Skeletal muscle satellite cell (primary cell): ENCODE measurements at regions not wholly inside any gene's neighbourhood (a gene's known extent, or its start where the extent isn't known, plus 50 kb on each side); places are given as distances from the start of the nearest gene placed in this dataset.
"Not testable (repeated sequence)": the region's sequence is repeated elsewhere in the genome, so short reads cannot be mapped to it uniquely, and the experiment has no call there.

Source experiments
- H3K27me3 ChIP-seq: 2 replicates; pipeline ENCODE4 v1.7.0; 2013; ENCODE audit warnings: low read length; ENCODE audit not compliant: control insufficient read depth, insufficient read depth
- H3K36me3 ChIP-seq: 2 replicates; pipeline ENCODE4 v1.7.0; 2013; ENCODE audit warnings: mild to moderate bottlenecking, control low read depth, low read length; ENCODE audit not compliant: insufficient read depth
- H3K4me1 ChIP-seq: 2 replicates; pipeline ENCODE4 v1.7.0; 2013; ENCODE audit warnings: low read length; ENCODE audit not compliant: control insufficient read depth, insufficient read depth
- H3K4me2 ChIP-seq: 2 replicates; pipeline ENCODE4 v1.7.0; 2013; ENCODE audit warnings: mild to moderate bottlenecking, low read length
- H3K4me3 ChIP-seq: 2 replicates; pipeline ENCODE4 v1.7.0; 2013; ENCODE audit warnings: low read length
- H3K9ac ChIP-seq: 2 replicates; pipeline ENCODE4 v1.7.0; 2013; ENCODE audit warnings: mild to moderate bottlenecking, low read depth, low read length, moderate library complexity
- H3K9me3 ChIP-seq: replicated peaks from 2 replicates; pipeline ENCODE4 v1.7.0; 2013; ENCODE audit warnings: mild to moderate bottlenecking, control low read depth, low read length

DNA sequence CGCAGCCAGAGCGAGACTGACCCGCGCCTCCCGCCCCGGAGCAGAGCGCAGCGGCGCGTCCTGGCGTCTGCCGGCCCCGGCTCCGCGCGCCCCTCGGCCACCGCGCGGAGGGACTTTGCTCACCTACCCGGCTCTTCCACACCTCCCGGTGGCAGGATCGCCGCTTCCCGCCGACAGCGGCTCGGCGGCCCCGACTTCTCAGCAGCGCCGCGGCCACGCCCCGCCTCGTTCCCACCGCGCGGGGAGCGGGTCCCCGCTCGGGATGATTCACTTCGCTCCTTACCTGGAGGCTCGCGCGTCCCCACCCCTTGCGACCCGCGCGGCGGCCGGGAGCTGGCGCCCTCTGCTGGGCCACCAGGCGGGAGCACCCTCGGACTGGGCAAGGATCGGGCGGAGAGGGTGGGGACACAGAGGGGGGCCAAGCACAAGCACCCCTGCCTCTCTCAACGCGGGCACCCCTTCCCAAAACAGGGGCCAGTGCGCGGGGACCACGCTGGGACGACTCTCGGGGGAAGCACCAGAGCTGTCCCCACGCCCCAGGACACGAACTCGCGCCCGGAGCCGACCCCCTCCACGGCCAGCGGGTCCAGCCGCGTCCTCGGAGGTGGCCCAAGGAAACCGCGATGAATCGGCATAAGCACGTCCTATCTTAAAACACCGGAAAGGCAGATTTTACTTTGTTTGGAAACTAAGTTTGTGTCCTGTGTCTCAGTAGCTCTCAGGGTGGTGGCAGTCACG, 101.0 kb upstream of the SVIL start:
- Histone ChIP-seq H3K9ac (peak overlapping the region; percentile 84), H3K4me3 (peak overlapping the region; percentile 94), H3K9me3 (no peaks in the 10 kb centered on the region), H3K36me3 (no peaks in the 10 kb centered on the region), H3K4me2 (peak overlapping the region; percentile 87), H3K27me3 (peaks cover 20% of the 10 kb centered on the region), H3K4me1 (peaks cover 15% of the 10 kb centered on the region)

DNA sequence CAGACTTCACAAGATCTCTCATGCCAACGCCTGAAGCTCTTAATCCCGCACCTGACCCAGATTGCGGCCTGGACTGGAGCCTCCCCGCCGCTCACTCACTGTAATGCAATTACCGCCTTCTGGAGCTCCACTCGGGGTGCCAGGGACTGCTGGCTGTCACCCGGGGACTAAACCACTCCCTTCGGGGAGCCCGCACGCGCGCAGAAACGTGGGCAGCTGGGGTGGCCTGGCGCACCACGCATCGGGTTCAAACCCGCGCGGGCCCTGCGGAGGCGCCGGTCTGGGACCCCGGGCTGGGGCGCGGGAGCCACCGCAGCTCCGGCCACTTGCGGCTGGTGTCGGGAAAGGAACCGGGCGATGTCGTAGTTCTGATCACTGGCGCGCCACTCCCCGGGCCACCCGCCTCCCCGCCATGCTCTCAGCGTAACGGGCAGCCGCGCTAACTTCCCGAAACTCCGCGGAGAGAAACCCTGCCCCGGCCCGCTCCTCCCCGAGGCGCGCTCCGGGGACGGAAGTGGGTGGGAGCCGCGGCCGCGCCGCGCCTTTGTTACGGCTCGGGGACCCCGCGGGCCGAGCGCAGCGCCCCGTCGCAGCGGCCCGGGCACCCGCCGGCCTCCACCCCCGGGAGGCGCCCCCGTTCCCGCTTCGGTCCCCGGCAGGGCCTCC, 100.3 kb upstream of the SVIL start:
- Histone ChIP-seq H3K27me3 (peaks cover 15% of the 10 kb centered on the region), H3K36me3 (no peaks in the 10 kb centered on the region), H3K9ac (peak overlapping the region; percentile 84), H3K4me1 (peaks cover 15% of the 10 kb centered on the region), H3K4me2 (peak overlapping the region; percentile 87), H3K9me3 (no peaks in the 10 kb centered on the region), H3K4me3 (peak overlapping the region; percentile 94)

DNA sequence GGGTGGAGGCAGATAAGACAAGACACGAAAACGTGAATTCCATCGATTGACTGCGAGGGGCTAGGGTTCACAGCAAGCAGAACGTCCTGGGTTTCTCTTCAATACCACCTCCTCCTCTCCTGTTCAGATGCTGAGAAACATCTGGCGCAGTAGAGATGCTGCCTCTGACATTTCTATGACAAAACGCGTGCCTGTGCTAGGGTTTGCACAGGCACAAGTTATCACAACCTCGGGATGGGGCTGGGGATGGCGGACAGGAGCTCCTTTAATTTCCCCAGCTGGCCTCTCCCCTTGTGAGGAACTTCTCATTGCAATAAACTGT, 99.8 kb upstream of the SVIL start:
- Histone ChIP-seq H3K36me3 (no peaks in the 10 kb centered on the region), H3K9ac (peak overlapping the region; percentile 84), H3K27me3 (peaks cover 14% of the 10 kb centered on the region), H3K4me3 (peak overlapping the region; percentile 94), H3K9me3 (no peaks in the 10 kb centered on the region), H3K4me1 (peaks cover 15% of the 10 kb centered on the region), H3K4me2 (peak overlapping the region; percentile 87)

DNA sequence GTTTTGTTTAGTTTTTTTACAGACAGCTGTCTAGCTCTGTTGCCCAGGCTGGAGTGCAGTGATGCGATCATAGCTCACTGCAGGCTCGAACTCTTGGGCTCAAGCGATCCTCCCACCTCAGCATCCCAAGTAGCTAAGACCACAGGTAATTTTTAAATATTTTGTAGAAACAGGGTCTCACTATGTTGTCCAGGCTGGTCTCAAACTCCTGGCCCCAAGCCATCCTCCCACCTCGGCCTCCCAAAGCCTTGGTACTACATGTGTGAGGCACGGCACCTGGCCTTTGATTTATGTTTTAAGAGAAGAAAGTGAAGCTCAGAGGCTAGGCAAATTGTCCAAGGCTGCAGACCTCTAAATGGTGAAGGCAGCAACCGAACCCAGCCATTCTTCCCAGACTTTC, 98.6 kb upstream of the SVIL start:
- Histone ChIP-seq H3K4me1 (peaks cover 15% of the 10 kb centered on the region), H3K9ac (no peak overlapping the region), H3K4me3 (no peak overlapping the region), H3K27me3 (peaks cover 6% of the 10 kb centered on the region), H3K36me3 (no peaks in the 10 kb centered on the region), H3K4me2 (no peak overlapping the region), H3K9me3 (no peaks in the 10 kb centered on the region)

DNA sequence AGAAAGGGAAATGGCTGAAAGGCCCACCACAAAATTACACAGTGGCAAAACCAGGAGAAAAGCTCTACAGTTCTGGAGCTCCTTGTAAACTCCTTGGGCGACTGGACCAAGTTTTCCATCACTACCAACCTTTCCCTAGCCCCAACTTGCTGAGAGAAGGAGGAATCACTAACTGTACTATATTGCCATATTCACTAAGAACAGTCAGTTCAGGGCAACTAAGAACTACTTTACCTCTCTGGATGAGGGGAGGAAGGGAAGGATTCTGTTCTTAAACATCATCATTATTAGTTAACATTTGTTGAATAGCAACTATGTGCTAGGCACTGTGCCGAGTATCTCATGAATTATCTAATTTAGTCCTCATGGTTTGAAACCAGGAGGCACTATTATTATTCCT, 98.1 kb upstream of the SVIL start:
- H3K4me3 ChIP-seq, result no peak overlapping the region
- H3K9ac ChIP-seq, result no peak overlapping the region
- no peaks in the 10 kb centered on the region for H3K9me3 ChIP-seq
- peaks cover 15% of the 10 kb centered on the region for H3K4me1 ChIP-seq
- no peaks in the 10 kb centered on the region for H3K36me3 ChIP-seq
- H3K27me3 ChIP-seq, result peaks cover 6% of the 10 kb centered on the region
- no peak overlapping the region for H3K4me2 ChIP-seq

DNA sequence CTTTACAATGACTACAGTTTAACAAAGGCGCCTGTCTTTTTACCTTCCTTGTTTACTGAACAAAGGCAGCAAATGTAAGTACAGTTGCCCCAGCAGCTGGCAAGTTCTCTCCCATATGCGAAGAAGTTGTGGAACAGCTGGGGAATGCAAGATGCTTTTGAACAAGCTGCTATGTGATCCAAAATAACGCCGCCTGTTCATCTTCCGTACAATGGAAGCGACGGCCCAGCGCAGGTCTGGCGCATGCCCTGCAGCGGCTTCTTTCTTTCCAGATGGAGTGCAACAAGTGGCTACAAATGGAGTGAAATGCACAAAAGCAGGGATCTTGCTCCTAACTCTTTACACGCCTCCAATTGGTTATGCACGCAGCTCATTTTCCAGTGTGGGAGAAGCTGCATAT, 97.0 kb upstream of the SVIL start:
- no peak overlapping the region for H3K4me3 ChIP-seq

DNA sequence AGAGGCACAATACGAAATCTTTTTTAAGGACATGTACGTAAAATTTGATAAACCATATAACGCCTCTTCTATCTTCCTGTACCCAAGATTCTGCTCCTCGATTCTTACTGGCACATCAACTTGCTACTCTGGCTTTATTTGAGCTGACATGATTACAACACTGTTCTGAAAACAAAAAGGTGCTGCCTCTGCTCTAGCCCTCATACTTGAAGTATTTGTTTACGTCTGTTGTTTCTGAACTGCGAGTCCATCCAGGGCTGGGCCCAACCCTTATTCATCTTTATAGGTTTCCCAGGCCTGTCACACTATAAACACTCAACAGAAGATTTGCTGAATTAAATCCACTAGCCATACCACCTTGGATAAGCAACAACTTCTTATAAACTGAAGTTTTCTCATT, 96.2 kb upstream of the SVIL start:
- no peak overlapping the region for H3K4me3 ChIP-seq
- no peak overlapping the region for H3K4me2 ChIP-seq
- peaks cover 9% of the 10 kb centered on the region for H3K4me1 ChIP-seq
- H3K9ac ChIP-seq, result no peak overlapping the region
- H3K27me3 ChIP-seq, result no peaks in the 10 kb centered on the region
- H3K9me3 ChIP-seq, result no peaks in the 10 kb centered on the region
- H3K36me3 ChIP-seq, result no peaks in the 10 kb centered on the region

More for the DNA sequence above, 97.0 kb upstream of the SVIL start:
- no peak overlapping the region for H3K4me2 ChIP-seq
- H3K9ac ChIP-seq, result no peak overlapping the region
- no peaks in the 10 kb centered on the region for H3K36me3 ChIP-seq
- H3K27me3 ChIP-seq, result no peaks in the 10 kb centered on the region
- H3K9me3 ChIP-seq, result no peaks in the 10 kb centered on the region
- peaks cover 15% of the 10 kb centered on the region for H3K4me1 ChIP-seq

DNA sequence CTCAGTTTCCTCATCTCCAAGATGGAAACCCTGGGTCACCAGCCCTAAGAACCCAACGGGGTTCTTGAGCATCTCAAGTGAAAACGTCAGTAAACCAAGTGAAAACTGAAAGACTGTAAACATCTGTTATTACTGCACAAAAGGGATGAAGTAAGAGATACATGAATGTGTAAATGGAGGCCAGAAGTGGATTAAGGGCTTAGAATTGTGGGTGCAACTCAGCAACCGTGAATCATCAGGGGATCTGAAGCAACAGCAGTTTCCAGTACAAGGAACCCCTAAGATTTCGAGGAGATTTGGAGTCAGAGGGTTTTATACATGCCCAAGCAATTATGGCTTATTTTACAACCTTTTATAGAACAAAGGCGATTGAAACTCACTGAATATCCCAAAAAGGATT, 95.7 kb upstream of the SVIL start:
- H3K9ac ChIP-seq, result no peak overlapping the region
- no peak overlapping the region for H3K4me3 ChIP-seq
- H3K9me3 ChIP-seq, result no peaks in the 10 kb centered on the region
- no peak overlapping the region for H3K4me2 ChIP-seq
- H3K36me3 ChIP-seq, result no peaks in the 10 kb centered on the region
- peaks cover 8% of the 10 kb centered on the region for H3K4me1 ChIP-seq
- no peaks in the 10 kb centered on the region for H3K27me3 ChIP-seq

DNA sequence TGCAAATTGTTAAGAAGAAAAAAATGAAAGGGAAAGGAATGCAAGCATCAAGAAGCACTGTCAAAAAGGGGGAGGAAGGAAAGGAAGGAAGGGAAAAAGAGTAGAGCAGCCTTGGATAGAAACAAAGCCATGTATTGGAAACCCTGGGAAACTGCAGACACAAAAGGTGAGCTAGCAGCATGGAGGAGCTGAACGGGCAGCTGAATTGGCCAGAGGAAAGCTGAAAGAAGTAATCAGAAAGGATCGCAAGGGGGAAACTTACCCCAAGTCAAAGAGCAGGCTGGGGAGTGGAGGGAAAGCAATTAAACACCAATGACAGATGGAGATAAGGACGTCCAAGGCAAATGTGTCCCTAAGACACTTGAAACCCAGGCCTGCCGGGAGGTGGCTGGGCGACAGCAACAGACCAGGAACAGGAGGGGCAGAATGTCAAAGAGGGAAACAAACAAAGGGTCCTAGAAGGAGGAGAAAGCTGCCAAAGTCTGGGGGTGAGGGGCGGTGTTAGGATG, 93.8 kb upstream of the SVIL start:
- H3K27me3 ChIP-seq, result no peaks in the 10 kb centered on the region
- no peak overlapping the region for H3K9ac ChIP-seq
- no peaks in the 10 kb centered on the region for H3K4me1 ChIP-seq
- H3K4me2 ChIP-seq, result no peak overlapping the region
- no peaks in the 10 kb centered on the region for H3K9me3 ChIP-seq
- H3K4me3 ChIP-seq, result no peak overlapping the region
- no peaks in the 10 kb centered on the region for H3K36me3 ChIP-seq

DNA sequence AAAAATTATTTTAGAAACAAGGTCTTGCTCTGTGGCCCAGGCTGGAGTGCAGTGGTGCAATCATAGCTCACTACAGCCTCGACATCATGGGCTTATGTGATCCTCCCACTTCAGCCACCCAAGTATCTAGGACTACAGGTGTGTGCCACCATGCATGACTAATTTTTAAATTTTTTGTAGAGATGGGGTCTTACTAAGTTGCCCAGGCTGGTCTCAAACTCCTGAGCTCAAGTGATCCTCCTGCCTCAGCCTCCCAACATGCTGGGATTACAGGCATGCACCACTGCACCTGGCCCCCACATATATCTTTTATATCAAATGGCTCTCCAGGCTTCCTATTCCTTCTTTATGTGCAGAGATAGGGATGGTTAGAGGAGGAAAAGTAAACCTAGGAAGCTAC, 91.2 kb upstream of the SVIL start:
- not testable (repeated sequence) for H3K27me3 ChIP-seq, H3K4me3 ChIP-seq, H3K9ac ChIP-seq, H3K9me3 ChIP-seq, H3K36me3 ChIP-seq, H3K4me2 ChIP-seq, H3K4me1 ChIP-seq

DNA sequence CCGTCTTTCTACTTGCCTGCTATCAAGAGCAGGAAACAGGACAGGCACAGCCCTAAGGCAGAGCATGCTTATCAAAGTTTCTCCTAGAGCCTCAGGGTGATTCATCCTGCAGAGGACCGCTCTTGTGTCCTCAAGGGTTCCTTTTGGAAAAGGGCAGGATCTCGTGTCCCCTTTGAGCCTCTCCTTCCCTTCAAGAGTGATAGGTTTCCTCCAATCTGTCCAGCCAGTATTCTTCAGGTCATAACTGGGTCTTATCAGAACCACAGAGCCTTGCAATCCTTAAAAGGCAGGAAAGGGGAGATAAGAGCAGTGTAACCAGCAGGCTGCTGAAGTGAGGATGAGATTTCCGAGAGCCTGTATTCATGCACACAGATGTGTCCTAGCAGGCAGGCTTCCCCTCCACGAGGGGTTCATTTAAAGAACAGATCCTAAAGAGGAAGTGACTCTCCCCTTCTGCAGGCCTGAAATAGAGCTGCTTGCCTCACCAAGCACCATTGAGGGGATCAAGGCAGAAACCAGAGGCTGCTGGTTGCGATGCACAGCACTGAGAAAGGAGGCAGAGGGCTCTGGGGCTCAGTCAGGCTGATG, 90.5 kb upstream of the SVIL start:
- Histone ChIP-seq H3K36me3 (no peaks in the 10 kb centered on the region), H3K4me1 (no peaks in the 10 kb centered on the region), H3K9ac (no peak overlapping the region), H3K4me2 (no peak overlapping the region), H3K27me3 (no peaks in the 10 kb centered on the region), H3K9me3 (no peaks in the 10 kb centered on the region), H3K4me3 (no peak overlapping the region)
